Stomach (tissue), 4 donors: ENCODE measurements at regions not wholly inside any gene's neighbourhood (a gene's known extent, or its start where the extent isn't known, plus 50 kb on each side); places are given as distances from the start of the nearest gene placed in this dataset.

Source experiments
- EP300 ChIP-seq: sonication (generic); formaldehyde crosslinking; IDR thresholded peaks from one replicate; pipeline ENCODE4 v1.6.1; 2017; ENCODE audit warnings: antibody characterized with exemption
- POLR2A ChIP-seq, 4 donors: fragments of 450-650 bp; IDR thresholded peaks; one replicate each; pipeline ENCODE4 v1.6.1; 2016; ENCODE audit warnings: antibody characterized with exemption in 4 of 4, control low read depth in 2 of 4, mild to moderate bottlenecking in 1 of 4, moderate library complexity in 1 of 4

GRCh38 chr9:102795532-102795931 is 199.6 kb upstream of the CYLC2 start:
- TF ChIP-seq EP300, result no peak
- TF ChIP-seq POLR2A (IDR thresholded peaks at IDR 0.05), result no peak
